ENCODE measurements at regions not wholly inside any gene's neighbourhood (a gene's known extent, or its start where the extent isn't known, plus 50 kb on each side); places are given as distances from the start of the nearest gene placed in this dataset.

- no peaks in the 10 kb centered on the region for H3K4me1 ChIP-seq (ENCODE audit: control insufficient read depth in 5 of 5, insufficient read depth in 5 of 5, low read length in 5 of 5)
- H3K27me3 ChIP-seq (ENCODE audit: control insufficient read depth in 5 of 5, insufficient read depth in 4 of 5, low read length in 5 of 5), result peaks cover 0 to 21% (median 8%) of the 10 kb centered on the region in 5 donors
Measured at GRCh38 chr22:47561115-47561675, 798.7 kb downstream of the TBC1D22A start.

GRCh38 chr22:47558828-47559700 lies 796.6 kb downstream of the TBC1D22A start:
- no peak overlapping the region for H3K4me3 ChIP-seq (ENCODE audit: low read depth in 1 of 5, low read length in 5 of 5)
- no peaks in the 10 kb centered on the region for H3K36me3 ChIP-seq (ENCODE audit: control insufficient read depth in 5 of 5, insufficient read depth in 5 of 5, low read length in 5 of 5)

More at GRCh38 chr22:47561115-47561675, 798.7 kb downstream of the TBC1D22A start:
- H3K36me3 ChIP-seq (ENCODE audit: control insufficient read depth in 5 of 5, insufficient read depth in 5 of 5, low read length in 5 of 5), result no peaks in the 10 kb centered on the region
- H3K9me3 ChIP-seq (ENCODE audit: control insufficient read depth in 5 of 5, low read length in 5 of 5), result no peaks in the 10 kb centered on the region
- H3K27ac ChIP-seq (ENCODE audit: low read depth, low read length), result no peak overlapping the region
- no peak overlapping the region for H3K9ac ChIP-seq (ENCODE audit: low read length in 5 of 5)
- H3K4me3 ChIP-seq (ENCODE audit: low read depth in 1 of 5, low read length in 5 of 5), result no peak overlapping the region

GRCh38 chr22:47556473-47556872 lies 794.0 kb downstream of the TBC1D22A start:
- Histone ChIP-seq H3K27me3 (ENCODE audit: control insufficient read depth in 5 of 5, insufficient read depth in 4 of 5, low read length in 5 of 5) (peaks cover 0 to 13% (median 4%) of the 10 kb centered on the region in 5 donors), H3K4me3 (ENCODE audit: low read depth in 1 of 5, low read length in 5 of 5) (no peak overlapping the region), H3K4me1 (ENCODE audit: control insufficient read depth in 5 of 5, insufficient read depth in 5 of 5, low read length in 5 of 5) (peaks cover 0 to 14% (median 7%) of the 10 kb centered on the region in 5 donors), H3K36me3 (ENCODE audit: control insufficient read depth in 5 of 5, insufficient read depth in 5 of 5, low read length in 5 of 5) (no peaks in the 10 kb centered on the region), H3K9me3 (ENCODE audit: control insufficient read depth in 5 of 5, low read length in 5 of 5) (no peaks in the 10 kb centered on the region), H3K27ac (ENCODE audit: low read depth, low read length) (no peak overlapping the region), H3K9ac (ENCODE audit: low read length in 5 of 5) (no peak overlapping the region)

More at GRCh38 chr22:47558828-47559700, 796.6 kb downstream of the TBC1D22A start:
- Histone ChIP-seq H3K4me1 (ENCODE audit: control insufficient read depth in 5 of 5, insufficient read depth in 5 of 5, low read length in 5 of 5) (no peaks in the 10 kb centered on the region), H3K27ac (ENCODE audit: low read depth, low read length) (no peak overlapping the region), H3K27me3 (ENCODE audit: control insufficient read depth in 5 of 5, insufficient read depth in 4 of 5, low read length in 5 of 5) (peaks cover 0 to 21% (median 5%) of the 10 kb centered on the region in 5 donors), H3K9me3 (ENCODE audit: control insufficient read depth in 5 of 5, low read length in 5 of 5) (no peaks in the 10 kb centered on the region), H3K9ac (ENCODE audit: low read length in 5 of 5) (no peak overlapping the region)

- no peaks in the 10 kb centered on the region for H3K36me3 ChIP-seq (ENCODE audit: control insufficient read depth in 5 of 5, insufficient read depth in 5 of 5, low read length in 5 of 5)
- no peak overlapping the region for H3K4me3 ChIP-seq (ENCODE audit: low read depth in 1 of 5, low read length in 5 of 5)
- no peak overlapping the region for H3K27ac ChIP-seq (ENCODE audit: low read depth, low read length)
- H3K9ac ChIP-seq (ENCODE audit: low read length in 5 of 5), result no peak overlapping the region
- H3K9me3 ChIP-seq (ENCODE audit: control insufficient read depth in 5 of 5, low read length in 5 of 5), result no peaks in the 10 kb centered on the region
- H3K27me3 ChIP-seq (ENCODE audit: control insufficient read depth in 5 of 5, insufficient read depth in 4 of 5, low read length in 5 of 5), result peaks cover 4 to 12% (median 9%) of the 10 kb centered on the region in 5 donors
- H3K4me1 ChIP-seq (ENCODE audit: control insufficient read depth in 5 of 5, insufficient read depth in 5 of 5, low read length in 5 of 5), result peaks cover 0 to 14% (median 7%) of the 10 kb centered on the region in 5 donors
Measured at GRCh38 chr22:47553436-47553835, 791.0 kb downstream of the TBC1D22A start.

GRCh38 chr22:47552541-47553205 lies 790.2 kb downstream of the TBC1D22A start:
- H3K9ac ChIP-seq (ENCODE audit: low read length in 5 of 5), result no peak overlapping the region
- H3K27ac ChIP-seq (ENCODE audit: low read depth, low read length), result no peak overlapping the region
- H3K4me3 ChIP-seq (ENCODE audit: low read depth in 1 of 5, low read length in 5 of 5), result no peak overlapping the region
- H3K36me3 ChIP-seq (ENCODE audit: control insufficient read depth in 5 of 5, insufficient read depth in 5 of 5, low read length in 5 of 5), result no peaks in the 10 kb centered on the region
- no peaks in the 10 kb centered on the region for H3K9me3 ChIP-seq (ENCODE audit: control insufficient read depth in 5 of 5, low read length in 5 of 5)
- H3K27me3 ChIP-seq (ENCODE audit: control insufficient read depth in 5 of 5, insufficient read depth in 4 of 5, low read length in 5 of 5), result peaks cover 4 to 12% (median 9%) of the 10 kb centered on the region in 5 donors
- peaks cover 0 to 14% (median 7%) of the 10 kb centered on the region in 5 donors for H3K4me1 ChIP-seq (ENCODE audit: control insufficient read depth in 5 of 5, insufficient read depth in 5 of 5, low read length in 5 of 5)

GRCh38 chr22:47552024-47552423 lies 789.6 kb downstream of the TBC1D22A start:
- Histone ChIP-seq H3K27ac (ENCODE audit: low read depth, low read length) (no peak overlapping the region), H3K9ac (ENCODE audit: low read length in 5 of 5) (no peak overlapping the region), H3K4me3 (ENCODE audit: low read depth in 1 of 5, low read length in 5 of 5) (no peak overlapping the region), H3K4me1 (ENCODE audit: control insufficient read depth in 5 of 5, insufficient read depth in 5 of 5, low read length in 5 of 5) (peaks cover 0 to 14% (median 7%) of the 10 kb centered on the region in 5 donors), H3K9me3 (ENCODE audit: control insufficient read depth in 5 of 5, low read length in 5 of 5) (no peaks in the 10 kb centered on the region), H3K36me3 (ENCODE audit: control insufficient read depth in 5 of 5, insufficient read depth in 5 of 5, low read length in 5 of 5) (no peaks in the 10 kb centered on the region), H3K27me3 (ENCODE audit: control insufficient read depth in 5 of 5, insufficient read depth in 4 of 5, low read length in 5 of 5) (peaks cover 4 to 12% (median 9%) of the 10 kb centered on the region in 5 donors)

- Histone ChIP-seq H3K4me3 (ENCODE audit: low read depth in 1 of 5, low read length in 5 of 5) (no peak overlapping the region), H3K4me1 (ENCODE audit: control insufficient read depth in 5 of 5, insufficient read depth in 5 of 5, low read length in 5 of 5) (peaks cover 0 to 14% (median 7%) of the 10 kb centered on the region in 5 donors), H3K27me3 (ENCODE audit: control insufficient read depth in 5 of 5, insufficient read depth in 4 of 5, low read length in 5 of 5) (peaks cover 4 to 12% (median 9%) of the 10 kb centered on the region in 5 donors), H3K9ac (ENCODE audit: low read length in 5 of 5) (no peak overlapping the region), H3K27ac (ENCODE audit: low read depth, low read length) (no peak overlapping the region), H3K36me3 (ENCODE audit: control insufficient read depth in 5 of 5, insufficient read depth in 5 of 5, low read length in 5 of 5) (no peaks in the 10 kb centered on the region), H3K9me3 (ENCODE audit: control insufficient read depth in 5 of 5, low read length in 5 of 5) (no peaks in the 10 kb centered on the region)
Measured at GRCh38 chr22:47551431-47551775, 789.0 kb downstream of the TBC1D22A start.

GRCh38 chr22:47550524-47551430 lies 788.3 kb downstream of the TBC1D22A start:
- Histone ChIP-seq H3K27me3 (ENCODE audit: control insufficient read depth in 5 of 5, insufficient read depth in 4 of 5, low read length in 5 of 5) (peaks cover 4 to 12% (median 9%) of the 10 kb centered on the region in 5 donors), H3K4me3 (ENCODE audit: low read depth in 1 of 5, low read length in 5 of 5) (no peak overlapping the region), H3K4me1 (ENCODE audit: control insufficient read depth in 5 of 5, insufficient read depth in 5 of 5, low read length in 5 of 5) (peaks cover 0 to 14% (median 7%) of the 10 kb centered on the region in 5 donors)

GRCh38 chr22:47549741-47550340 lies 787.4 kb downstream of the TBC1D22A start:
- Histone ChIP-seq H3K4me3 (ENCODE audit: low read depth in 1 of 5, low read length in 5 of 5) (no peak overlapping the region), H3K36me3 (ENCODE audit: control insufficient read depth in 5 of 5, insufficient read depth in 5 of 5, low read length in 5 of 5) (no peaks in the 10 kb centered on the region), H3K27ac (ENCODE audit: low read depth, low read length) (no peak overlapping the region), H3K9me3 (ENCODE audit: control insufficient read depth in 5 of 5, low read length in 5 of 5) (peaks cover 0 to 5% (median 4%) of the 10 kb centered on the region in 5 donors), H3K27me3 (ENCODE audit: control insufficient read depth in 5 of 5, insufficient read depth in 4 of 5, low read length in 5 of 5) (peaks cover 4 to 12% (median 9%) of the 10 kb centered on the region in 5 donors), H3K4me1 (ENCODE audit: control insufficient read depth in 5 of 5, insufficient read depth in 5 of 5, low read length in 5 of 5) (peaks cover 0 to 14% (median 7%) of the 10 kb centered on the region in 5 donors), H3K9ac (ENCODE audit: low read length in 5 of 5) (no peak overlapping the region)

More at GRCh38 chr22:47550524-47551430, 788.3 kb downstream of the TBC1D22A start:
- Histone ChIP-seq H3K9ac (ENCODE audit: low read length in 5 of 5) (no peak overlapping the region), H3K36me3 (ENCODE audit: control insufficient read depth in 5 of 5, insufficient read depth in 5 of 5, low read length in 5 of 5) (no peaks in the 10 kb centered on the region), H3K27ac (ENCODE audit: low read depth, low read length) (no peak overlapping the region), H3K9me3 (ENCODE audit: control insufficient read depth in 5 of 5, low read length in 5 of 5) (no peaks in the 10 kb centered on the region)
